Activated T-helper 9 cell treated with anti-CD3 and anti-CD28 coated beads, Interleukin-2, amount 50 U/mL, for 16 hours (primary cell): ENCODE measurements at regions not wholly inside any gene's neighbourhood (a gene's known extent, or its start where the extent isn't known, plus 50 kb on each side); places are given as distances from the start of the nearest gene placed in this dataset.

Experiments used
- DNase-seq: peaks from one replicate; pipeline ENCODE4 v3.0.0-alpha.2; 2020; ENCODE audit warnings: low read depth

DNA sequence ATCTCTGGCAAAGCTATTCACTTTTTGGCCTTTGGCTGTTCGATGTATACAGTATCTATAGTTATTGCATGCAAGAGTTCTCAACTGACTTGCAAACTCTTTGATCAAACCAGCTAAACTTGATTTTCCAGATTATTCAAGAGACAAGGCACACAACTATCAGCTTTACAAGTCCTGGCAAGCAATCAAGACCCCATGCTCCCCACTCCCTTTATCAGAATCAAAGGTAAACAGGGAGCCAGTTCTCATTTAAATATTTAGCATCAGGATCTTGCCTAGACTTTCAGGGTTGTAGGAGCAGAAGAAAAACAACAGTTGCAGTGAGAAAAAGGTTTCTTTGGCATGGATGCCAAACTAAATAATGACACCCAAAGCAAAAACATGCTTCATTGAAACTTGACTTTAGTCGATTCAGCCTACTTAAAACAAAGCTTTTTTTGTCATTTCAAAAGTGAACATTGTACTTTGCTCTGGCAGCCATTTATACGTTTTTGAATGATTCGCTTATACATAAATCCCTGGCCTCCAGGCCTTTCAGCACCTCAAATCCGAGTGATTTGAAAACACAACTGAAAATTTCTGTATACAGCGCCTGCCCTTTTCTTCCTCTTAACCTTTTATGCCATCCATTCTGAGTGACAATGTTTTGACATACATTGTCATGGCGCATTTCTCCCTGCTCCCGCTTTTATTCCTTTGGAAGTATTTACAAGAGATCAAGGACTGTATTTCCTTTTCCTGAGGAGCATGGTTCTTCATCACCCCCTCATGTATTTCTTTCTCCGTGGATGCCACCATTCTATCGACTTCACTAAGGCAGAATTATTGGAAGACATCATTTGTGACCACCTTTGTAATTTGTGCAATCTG is 340.8 kb downstream of the KLF5 start:
- DNase-seq = no peak

DNA sequence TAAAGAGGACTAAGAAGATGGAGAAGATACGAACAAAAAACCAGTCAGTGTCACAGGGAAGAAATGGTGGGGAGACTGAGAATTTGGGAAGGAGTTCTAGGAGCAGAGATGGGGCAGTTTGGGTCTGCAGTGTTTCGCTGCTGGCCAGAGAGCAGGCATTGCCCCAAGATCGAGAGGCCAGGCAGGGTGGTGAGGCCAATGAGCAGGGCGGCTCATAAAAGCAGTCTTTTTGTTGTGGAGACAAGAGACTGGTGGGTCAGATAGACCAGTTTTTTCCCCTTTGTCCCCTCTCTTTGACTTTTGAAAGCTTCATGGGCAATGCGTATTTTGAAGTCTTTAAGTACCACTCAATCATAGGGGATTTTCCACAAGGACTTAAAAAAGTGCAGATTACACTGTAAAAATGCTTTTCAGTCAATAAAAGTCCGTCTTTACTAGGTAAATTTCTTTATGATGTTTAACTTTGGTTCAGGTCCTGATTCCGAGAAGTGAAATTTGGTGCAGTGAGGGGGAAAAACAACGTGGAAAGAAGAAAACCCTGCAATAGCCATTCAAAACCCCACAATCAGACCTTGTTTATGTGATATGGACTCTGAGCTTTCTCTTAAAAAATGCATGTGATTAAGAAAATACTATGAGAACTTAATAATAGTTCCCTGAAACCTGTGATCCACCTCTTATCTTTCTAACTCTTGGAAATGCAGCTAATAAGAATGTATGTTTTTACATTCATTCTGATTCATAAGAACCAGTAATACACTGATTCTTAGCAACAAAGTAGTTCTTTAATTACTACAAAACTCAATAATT is 338.9 kb downstream of the KLF5 start:
- DNase-seq = no peak

DNA sequence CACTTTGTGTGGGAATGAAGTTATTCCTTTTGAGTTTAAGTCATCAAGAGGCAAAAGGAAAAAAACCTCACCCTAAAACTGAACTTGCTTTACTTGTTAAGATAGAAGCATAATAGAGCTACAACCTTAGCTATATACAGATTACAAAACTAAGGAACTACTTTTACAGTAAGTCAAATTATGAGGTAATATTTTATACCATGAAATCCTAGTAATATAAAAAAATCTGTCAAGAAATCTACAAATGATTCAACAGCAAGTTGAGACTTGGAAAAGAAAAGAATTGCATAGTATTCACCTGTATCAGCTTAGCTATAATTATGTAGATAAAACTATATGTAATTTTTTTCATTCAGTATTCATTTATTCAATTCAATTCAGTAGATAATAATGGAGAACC is 335.3 kb downstream of the KLF5 start:
- DNase-seq = no peak

DNA sequence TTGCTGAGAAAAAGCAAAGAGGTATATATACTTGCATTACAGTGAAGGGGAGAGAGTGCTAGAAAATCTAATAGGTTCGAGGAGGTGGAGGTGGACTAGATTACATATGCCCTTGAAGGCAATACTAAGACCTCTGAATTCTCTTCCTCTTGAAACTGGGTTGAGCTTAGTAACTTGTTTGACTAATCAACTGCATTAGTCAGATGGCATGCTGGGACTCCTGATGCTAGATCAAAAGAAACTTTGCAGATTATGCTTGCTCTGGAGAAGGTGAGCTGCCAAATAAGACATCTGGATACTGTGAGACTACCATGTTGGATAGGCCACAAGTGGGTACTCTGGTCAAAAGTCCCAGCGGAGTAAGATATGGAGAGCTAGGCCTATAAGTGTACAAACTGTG is 331.3 kb downstream of the KLF5 start:
- no peak for DNase-seq

DNA sequence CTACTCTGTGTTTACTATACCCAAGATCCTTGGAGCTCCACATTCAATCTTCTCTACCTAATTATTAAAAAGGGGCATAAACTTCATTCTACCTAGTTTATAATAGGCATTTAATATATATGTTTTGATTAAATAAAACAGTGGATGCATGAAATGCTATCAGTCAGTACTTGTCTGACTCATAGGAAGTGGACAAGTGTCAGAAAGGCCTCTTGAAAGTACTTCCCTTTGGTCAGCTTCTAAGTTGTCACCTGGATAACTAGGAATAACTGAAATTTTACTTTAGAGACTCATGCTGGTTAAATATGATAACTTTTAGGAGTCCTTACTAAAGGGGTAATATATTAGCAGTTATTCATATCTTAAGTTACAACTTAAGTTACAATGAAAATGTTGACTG is 329.8 kb downstream of the KLF5 start:
- no peak for DNase-seq

DNA sequence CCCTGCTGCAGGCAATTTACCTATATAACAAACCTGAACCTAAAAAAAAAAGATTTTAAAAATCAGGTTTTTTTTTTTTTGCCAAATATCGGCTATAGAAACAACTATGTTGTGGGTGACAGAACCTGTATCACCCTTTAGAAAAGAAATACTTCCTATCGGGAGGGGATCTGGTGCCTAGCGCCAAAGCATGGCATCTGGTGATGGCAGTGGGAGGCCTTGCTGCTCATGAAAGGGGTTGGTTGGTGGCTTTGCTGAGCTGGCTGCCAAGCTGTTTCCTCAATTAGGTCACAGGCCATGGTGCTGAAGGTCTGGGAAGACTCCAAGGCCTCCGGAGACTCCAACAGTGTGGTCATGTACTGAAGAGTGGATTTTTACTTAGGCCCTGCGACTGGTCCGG is 328.5 kb downstream of the KLF5 start:
- DNase-seq = no peak

DNA sequence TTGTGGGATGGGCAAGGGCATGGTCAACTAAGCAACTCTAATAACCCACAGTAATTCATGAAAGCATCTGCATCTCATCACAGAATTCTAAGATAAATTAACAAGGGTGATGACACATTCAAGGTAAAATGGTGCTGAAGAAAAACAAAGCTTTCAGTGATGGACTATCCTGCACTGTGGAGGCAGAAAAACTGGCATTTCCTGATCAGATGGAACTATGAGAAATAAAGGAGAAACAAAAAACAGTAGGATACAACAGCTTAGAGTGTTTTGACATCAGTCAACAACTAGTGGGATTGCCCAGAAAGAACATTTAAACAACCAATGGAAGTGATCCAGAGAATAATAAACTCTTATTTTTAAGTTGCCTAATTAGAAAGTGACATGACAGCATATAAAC is 327.0 kb downstream of the KLF5 start:
- no peak for DNase-seq

DNA sequence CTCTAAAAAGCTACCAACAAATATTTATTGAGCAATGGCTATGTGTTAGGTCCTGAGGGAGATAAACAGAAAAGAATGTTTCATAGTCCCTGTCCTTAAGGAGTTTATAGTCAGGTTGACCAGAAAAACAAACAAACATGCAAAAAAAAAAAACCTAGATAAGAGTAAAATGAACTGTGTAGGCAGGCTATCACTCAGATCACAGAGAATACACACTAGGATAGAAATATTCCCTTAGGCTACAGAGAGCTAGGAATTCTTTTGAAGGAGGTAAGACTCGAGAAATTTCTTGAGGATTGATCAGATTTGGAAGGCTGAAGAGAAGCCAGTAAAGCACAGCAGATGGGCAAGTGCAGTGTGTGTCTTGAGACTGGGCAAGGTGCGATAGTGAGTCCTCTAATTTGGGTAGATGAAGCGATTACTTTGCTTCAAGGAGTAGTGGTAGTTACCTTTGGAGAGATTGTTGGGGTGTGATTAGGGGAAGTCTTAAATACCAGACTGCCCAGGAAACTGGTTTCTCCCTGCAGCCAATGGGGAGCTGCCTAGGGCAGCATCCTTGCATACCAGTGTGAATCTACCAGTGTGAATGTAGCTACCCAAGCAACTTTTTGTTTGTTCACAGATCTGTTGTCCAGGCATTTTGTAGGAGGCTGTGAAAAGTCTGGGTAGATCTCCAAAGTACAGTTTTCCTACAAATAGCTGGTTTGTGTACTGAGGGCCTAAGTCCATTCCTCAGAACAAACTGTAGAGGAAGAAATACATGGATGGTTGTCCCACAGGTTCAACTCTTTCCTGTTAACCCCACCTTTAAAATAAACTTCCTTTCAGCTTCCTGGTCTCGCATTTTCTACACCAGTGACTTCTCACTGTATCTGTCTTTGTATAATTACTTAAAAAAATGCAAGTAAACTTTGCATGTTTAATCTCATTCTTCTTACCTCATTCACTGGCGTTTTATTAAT is 314.1 kb downstream of the KLF5 start:
- no peak for DNase-seq

DNA sequence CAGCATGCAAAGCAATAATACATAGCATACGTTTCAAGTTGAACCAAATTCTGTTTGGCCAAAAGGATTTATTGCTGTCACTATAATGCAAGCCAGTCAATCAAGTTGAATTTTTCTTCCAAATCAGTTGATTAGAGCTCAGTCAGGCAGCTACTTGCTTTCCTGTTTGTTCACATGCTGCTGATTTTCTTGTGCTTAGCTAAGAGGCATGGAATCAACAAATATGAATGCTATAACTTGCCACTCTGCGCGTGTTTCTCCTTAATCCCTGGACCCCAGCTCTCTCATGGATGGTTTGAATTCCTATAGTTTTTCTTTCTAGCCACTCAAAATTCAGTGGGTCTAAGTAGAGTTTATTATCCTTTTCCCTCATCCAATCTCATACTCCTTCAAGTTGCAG is 311.3 kb downstream of the KLF5 start:
- DNase-seq = no peak

DNA sequence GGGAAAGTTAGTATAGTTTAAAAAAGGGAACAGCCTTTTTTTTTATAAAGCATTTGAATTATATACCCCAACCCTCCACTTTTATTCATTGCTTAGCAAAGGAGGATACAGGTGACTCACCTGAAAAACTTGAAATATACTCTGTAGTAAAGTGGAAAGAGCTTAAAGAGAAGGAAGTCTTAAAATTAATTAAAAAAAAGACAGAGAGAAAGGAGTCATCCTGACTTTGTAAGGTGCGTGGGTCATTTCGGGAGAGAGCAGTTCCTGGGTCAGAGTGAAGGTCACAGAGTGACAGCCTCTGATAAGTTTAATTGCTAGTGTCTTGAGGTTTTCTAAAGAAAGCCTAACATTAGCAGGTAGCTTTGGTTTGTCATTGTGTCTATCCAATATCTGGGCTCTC is 310.3 kb downstream of the KLF5 start:
- no peak for DNase-seq

DNA sequence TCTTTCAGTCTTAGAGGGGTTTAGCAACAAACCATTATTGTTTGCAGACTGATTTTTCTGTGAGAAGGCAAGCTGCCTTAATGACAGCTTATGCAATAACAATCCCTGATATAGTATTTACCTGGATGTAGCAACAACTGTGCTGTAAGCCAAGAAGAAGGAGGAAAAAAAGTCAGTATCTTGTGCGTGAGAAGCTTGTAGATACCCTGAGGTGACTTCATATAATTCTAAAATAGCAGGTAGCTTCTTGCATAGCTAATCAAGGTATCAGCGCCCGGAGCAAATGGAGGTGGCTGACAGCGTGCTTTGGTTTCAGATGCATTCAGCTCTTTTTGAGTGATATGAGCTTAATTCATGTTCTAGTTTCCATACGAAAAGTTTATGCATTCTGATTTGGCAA is 309.8 kb downstream of the KLF5 start:
- DNase-seq = no peak

DNA sequence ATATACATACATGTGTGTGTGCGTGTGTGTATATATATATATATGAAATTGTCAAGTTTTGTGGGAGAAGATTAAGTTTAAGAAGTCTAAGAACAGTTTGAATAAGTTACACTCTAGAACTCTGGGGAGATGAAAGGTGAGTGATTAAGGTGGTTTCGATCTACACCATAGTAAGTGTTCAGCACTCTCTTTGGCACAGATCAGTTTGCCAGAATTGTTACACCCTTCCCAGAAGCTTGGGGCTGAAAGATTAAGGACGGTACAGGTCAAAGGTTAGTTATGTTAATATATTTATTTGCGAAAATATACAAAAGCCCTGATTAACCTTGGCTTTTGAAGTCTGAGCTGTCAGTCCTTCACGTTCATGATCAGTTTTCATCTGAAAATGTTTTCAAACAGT is 309.1 kb downstream of the KLF5 start:
- DNase-seq = no peak

DNA sequence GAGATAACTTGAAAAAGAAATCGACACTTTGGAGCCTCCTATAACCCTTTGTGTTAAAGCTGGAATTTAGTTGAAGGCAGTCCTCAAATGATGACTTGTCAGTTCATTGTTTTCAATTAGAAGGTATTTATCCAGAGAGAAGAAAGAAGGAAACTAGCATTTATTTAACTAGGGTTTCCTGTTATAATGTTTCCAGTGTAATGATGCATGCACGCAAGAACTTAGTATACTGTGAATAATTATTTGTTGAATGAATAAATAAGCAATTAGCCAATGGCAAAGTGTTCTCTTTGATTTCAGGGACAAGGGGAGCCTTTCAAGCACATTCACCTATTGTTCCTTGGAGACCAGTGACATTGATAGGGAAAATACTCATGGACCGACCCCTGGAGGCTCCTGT is 307.4 kb downstream of the KLF5 start:
- DNase-seq = no peak

DNA sequence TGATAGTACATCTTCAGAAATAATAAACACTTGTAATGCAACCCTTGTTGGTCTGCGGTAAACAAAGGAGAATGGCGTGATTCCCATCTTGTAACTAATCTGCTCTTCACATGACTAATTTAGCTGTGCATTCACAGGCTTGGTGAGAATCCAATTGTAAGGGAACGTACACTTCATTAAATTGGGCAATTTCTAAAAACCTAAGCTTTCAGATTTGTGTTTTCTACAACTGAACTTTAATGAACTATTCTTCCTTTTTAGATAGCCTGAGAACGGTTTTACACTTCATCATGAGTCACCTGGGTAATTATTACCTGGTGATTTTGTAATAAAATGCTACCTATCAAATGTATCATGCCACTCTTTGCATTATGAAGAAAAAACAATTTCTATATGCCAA is 306.9 kb downstream of the KLF5 start:
- no peak for DNase-seq

DNA sequence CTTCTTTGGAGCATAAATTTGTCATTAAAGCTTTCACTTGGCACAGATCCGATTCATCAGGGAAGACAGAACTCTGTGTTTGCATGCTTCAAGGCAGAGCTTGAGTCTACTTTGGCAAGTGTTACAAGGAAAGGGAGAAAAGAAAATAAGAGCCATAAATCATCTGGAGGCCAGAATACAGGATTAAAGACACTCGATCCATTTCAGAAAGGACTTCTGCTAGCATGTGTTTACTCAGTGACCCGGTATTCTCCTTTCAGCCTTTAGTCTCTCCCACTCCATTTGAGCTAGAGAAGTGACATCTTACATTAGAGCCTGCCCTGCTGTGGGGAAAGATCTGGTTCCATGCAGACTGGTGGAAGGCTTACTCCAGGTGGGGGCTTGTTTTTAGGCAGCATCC is 306.4 kb downstream of the KLF5 start:
- DNase-seq = no peak

DNA sequence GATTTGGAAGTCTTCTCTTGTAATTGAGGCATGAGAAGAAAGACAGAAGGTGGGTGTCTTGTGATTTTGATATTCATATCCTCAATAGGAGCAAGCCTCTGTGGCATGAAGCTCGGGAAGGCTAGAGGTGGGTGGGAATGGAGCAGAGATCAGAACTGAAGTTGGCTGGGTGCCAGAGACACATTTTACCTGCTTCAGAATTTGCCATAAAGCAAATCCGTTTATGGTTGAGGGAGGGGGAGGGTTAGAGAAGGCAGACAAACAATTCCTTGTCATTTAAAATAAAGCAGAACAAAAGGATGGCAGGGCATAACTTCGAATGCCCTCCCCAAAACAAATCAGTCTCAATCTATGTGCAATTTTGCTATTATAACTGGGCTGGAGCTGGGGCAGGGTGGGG is 305.9 kb downstream of the KLF5 start:
- no peak for DNase-seq

DNA sequence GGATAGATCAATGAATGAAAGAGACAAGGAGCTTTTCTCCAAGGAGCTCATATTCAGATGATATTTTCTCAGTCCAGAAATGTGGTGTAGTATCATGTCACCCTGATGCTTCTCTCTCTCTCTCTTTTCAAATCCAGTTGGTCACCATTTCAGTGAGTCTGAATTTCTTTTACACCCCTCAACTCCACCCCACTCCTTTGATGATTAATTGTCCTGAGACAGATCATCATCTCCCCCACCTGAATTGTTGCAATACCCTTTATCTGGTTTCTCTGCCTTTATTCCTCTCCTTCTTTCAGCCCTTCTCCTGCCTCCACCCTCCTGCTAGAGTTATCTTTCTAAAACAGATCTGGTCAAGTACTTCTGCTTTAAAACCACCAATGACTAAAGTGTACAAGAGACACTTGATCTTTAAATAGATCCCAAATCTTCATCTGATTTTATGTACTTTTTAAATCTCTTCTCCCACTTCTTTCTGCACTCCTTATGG is 299.8 kb downstream of the KLF5 start:
- no peak for DNase-seq

DNA sequence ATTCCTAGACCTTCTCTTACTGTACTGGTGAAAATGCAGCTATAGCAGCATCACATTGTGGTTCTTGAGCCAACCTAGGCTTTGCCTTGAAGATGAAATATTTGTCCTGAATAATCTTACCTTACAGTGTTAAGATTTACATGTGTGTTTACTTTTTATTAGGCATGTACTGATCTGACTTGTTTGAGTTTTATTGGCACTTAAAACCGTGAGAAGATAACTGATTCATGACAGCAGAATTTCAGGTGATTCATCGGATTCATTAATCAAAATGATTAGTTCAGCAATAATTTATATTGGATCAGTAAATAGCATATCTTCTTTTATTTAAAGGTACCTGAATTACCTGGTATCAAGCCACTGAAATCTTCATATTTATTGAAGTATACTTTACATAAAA is 296.3 kb downstream of the KLF5 start:
- DNase-seq = no peak

DNA sequence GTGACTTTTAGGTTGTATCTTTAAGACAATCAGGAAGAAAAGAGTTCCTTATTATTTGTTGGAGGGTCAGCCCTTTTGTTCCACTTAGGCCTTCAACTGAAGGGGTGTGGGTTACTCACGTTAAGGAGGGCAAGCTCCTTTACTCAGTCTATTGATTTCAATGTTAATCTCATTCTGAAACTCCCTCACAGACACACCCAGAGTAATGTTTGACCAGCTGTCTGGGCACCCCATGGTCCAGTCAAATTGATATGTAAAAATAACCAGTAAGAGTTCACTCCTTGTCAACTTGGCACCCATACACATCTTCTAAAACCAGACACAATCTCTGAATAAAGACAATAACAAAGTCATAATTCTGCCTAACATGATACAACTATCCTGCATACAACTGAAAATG is 292.9 kb downstream of the KLF5 start:
- no peak for DNase-seq

DNA sequence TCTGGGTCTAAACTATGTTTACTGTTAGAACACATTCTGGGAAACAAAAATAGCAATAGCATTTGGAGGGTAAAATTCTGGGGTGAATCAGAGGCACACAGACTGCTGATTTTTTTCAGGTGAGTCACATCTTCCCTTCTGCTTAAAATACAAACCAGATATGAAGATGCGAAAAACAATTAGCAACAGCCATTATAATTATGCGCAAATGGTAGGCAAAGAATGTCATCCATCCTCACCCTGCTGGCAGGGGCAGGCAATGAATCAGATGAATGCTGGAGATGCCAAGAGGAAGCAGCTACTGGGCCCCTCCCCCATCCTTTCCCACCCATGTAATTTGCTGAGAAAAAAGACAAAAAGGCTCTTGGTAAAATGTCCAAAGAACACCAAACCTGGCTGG is 282.9 kb downstream of the KLF5 start:
- DNase-seq = no peak

DNA sequence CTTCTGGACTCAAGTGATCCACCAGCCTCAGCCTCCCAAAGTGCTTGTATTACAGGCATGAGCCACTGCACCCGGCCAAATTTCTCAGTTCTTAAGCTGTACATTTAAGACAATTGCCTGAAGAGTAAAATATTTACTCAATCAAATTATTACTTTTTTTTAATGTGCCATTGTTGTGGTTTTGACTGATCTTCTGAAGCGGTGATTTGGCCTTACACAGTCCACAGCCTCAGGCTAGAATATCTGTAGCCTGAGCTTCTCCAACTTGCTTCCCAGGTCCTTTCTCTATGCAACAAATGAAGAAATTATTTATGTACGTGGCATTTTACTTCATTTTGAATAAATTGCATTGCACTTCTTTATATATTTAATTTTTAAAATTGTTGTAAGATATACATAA is 281.3 kb downstream of the KLF5 start:
- no peak for DNase-seq

DNA sequence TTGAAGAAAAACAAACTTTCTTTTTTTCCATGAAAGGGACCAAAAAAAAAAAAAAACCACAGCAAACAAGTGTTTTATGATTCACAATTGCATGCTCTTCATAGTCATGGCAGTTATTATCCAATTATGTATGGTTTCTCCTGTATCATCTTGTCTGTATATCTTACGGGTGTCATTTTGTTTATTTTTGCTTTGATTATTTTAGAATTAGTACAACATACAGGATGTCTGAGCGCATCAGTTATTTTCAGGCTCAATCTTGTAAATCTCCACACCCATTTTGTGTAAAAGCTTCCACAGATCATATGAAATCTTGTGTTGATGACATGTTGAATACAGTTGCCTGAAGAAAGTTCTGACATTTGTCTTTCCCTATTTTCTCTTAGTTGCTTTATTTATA is 280.3 kb downstream of the KLF5 start:
- no peak for DNase-seq
